ENCODE measurements at regions not wholly inside any gene's neighbourhood (a gene's known extent, or its start where the extent isn't known, plus 50 kb on each side); places are given as distances from the start of the nearest gene placed in this dataset.
"Not testable (repeated sequence)": the region's sequence is repeated elsewhere in the genome, so short reads cannot be mapped to it uniquely, and the experiment has no call there.

GRCh38 chr1:38658883-38659282 is 200.7 kb downstream of the RRAGC start:
- no peak for ATAC-seq

GRCh38 chr1:38657873-38658272 is 201.7 kb downstream of the RRAGC start:
- ATAC-seq = no peak

- no peak for ATAC-seq
These were observed 202.2 kb downstream of the RRAGC start for GRCh38 chr1:38657207-38657840.

GRCh38 chr1:38656726-38657125 is 202.8 kb downstream of the RRAGC start:
- ATAC-seq = no peak

GRCh38 chr1:38652217-38652616 is 207.4 kb downstream of the RRAGC start:
- ATAC-seq = no peak

GRCh38 chr1:38651669-38652068 is 207.9 kb downstream of the RRAGC start:
- peak; percentile 66 for ATAC-seq

- no peak for ATAC-seq
These were observed 211.2 kb downstream of the RRAGC start for GRCh38 chr1:38648417-38648816.

- ATAC-seq = not testable (repeated sequence)
These were observed 212.2 kb downstream of the RRAGC start for GRCh38 chr1:38647341-38647740.

GRCh38 chr1:38644092-38644491 is 215.5 kb downstream of the RRAGC start:
- ATAC-seq = no peak

- ATAC-seq = no peak
These were observed 217.9 kb downstream of the RRAGC start for GRCh38 chr1:38641661-38642060.

GRCh38 chr1:38640371-38640770 is 219.2 kb downstream of the RRAGC start:
- no peak for ATAC-seq

- ATAC-seq = no peak
These were observed 231.3 kb downstream of the RRAGC start for GRCh38 chr1:38628241-38628640.

GRCh38 chr1:38625939-38626338 is 233.6 kb downstream of the RRAGC start:
- no peak for ATAC-seq

GRCh38 chr1:38624336-38625039 is 235.1 kb downstream of the RRAGC start:
- no peak for ATAC-seq

- no peak for ATAC-seq
These were observed 236.0 kb downstream of the RRAGC start for GRCh38 chr1:38623529-38623928.

- no peak for ATAC-seq
These were observed 237.4 kb downstream of the RRAGC start for GRCh38 chr1:38622197-38622596.

- ATAC-seq = no peak
These were observed 242.7 kb downstream of the RRAGC start for GRCh38 chr1:38616846-38617245.

GRCh38 chr1:38615680-38616079 is 243.9 kb downstream of the RRAGC start:
- peak; percentile 33 for ATAC-seq

- no peak for ATAC-seq
These were observed 244.7 kb downstream of the RRAGC start for GRCh38 chr1:38614861-38615260.

GRCh38 chr1:38613996-38614395 is 245.6 kb downstream of the RRAGC start:
- ATAC-seq = no peak

GRCh38 chr1:38612951-38613350 is 246.6 kb downstream of the RRAGC start:
- no peak for ATAC-seq

- ATAC-seq = no peak
These were observed 247.8 kb downstream of the RRAGC start for GRCh38 chr1:38611664-38612211.

- no peak for ATAC-seq
These were observed 250.2 kb downstream of the RRAGC start for GRCh38 chr1:38609166-38610025.
